Glutamatergic neuron (in vitro differentiated cells): ENCODE measurements at regions not wholly inside any gene's neighbourhood (a gene's known extent, or its start where the extent isn't known, plus 50 kb on each side); places are given as distances from the start of the nearest gene placed in this dataset.

ENCODE experiments used
- DNase-seq: peaks from one replicate; pipeline ENCODE4 v3.0.0; 2022
- H3K27ac Mint-ChIP-seq: one replicate; pipeline ENCODE4 v1.8.0; 2020; ENCODE audit warnings: mild to moderate bottlenecking, mixed read lengths, inconsistent platforms; ENCODE audit not compliant: unreplicated experiment
- H3K27me3 Mint-ChIP-seq: one replicate; pipeline ENCODE4 v1.8.0; 2020; ENCODE audit warnings: mild to moderate bottlenecking, moderate library complexity, mixed read lengths, inconsistent platforms; ENCODE audit not compliant: unreplicated experiment
- H3K36me3 Mint-ChIP-seq: one replicate; pipeline ENCODE4 v1.8.0; 2020; ENCODE audit warnings: mild to moderate bottlenecking, mixed read lengths, inconsistent platforms; ENCODE audit not compliant: unreplicated experiment
- H3K4me1 Mint-ChIP-seq: one replicate; pipeline ENCODE4 v1.8.0; 2020; ENCODE audit warnings: mild to moderate bottlenecking, low read depth, mixed read lengths, inconsistent platforms; ENCODE audit not compliant: unreplicated experiment
- H3K4me3 Mint-ChIP-seq: one replicate; pipeline ENCODE4 v1.8.0; 2020; ENCODE audit warnings: mild to moderate bottlenecking, mixed read lengths, inconsistent platforms; ENCODE audit not compliant: unreplicated experiment
- H3K9me3 Mint-ChIP-seq: one replicate; pipeline ENCODE4 v1.8.0; 2020; ENCODE audit warnings: mild to moderate bottlenecking, moderate library complexity, mixed read lengths, inconsistent platforms; ENCODE audit not compliant: unreplicated experiment
- TF ChIP-seq, protein P1 (sequence below): fragments of 200-600 bp; sonication (generic); IDR thresholded peaks from one replicate; pipeline ENCODE4 v1.5.0; 2021; ENCODE audit not compliant: partially characterized antibody, unreplicated experiment

DNA sequence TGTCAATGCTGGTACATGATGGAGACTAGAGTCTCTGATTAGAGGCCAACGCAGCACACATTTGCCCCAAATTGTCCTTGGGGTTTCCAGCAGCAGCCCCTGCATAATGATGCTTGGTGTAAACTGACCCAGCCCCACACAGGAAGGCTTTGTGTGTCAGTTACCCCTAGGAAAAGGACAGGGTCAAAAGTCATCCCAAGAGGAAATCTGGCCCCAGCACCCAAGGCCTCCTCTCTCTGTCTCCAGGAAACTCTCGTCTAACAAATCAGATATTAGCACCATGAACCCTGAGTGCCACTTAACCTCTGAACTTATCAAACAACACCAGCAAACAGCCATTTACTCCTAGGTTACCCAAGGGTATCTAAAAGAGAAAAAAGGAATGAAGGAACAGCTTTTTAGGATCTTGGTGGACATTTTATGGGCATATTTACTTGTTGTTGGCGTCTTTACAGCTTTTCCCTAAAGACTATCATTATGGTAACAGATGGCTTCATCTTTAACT lies 84.5 kb downstream of the PSMG1 start:
- TF ChIP-seq, protein P1, sequence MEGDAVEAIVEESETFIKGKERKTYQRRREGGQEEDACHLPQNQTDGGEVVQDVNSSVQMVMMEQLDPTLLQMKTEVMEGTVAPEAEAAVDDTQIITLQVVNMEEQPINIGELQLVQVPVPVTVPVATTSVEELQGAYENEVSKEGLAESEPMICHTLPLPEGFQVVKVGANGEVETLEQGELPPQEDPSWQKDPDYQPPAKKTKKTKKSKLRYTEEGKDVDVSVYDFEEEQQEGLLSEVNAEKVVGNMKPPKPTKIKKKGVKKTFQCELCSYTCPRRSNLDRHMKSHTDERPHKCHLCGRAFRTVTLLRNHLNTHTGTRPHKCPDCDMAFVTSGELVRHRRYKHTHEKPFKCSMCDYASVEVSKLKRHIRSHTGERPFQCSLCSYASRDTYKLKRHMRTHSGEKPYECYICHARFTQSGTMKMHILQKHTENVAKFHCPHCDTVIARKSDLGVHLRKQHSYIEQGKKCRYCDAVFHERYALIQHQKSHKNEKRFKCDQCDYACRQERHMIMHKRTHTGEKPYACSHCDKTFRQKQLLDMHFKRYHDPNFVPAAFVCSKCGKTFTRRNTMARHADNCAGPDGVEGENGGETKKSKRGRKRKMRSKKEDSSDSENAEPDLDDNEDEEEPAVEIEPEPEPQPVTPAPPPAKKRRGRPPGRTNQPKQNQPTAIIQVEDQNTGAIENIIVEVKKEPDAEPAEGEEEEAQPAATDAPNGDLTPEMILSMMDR, result no peak
- peaks cover 13% of the 10 kb centered on the region for H3K4me1 Mint-ChIP-seq
- H3K9me3 Mint-ChIP-seq, result peaks cover 5% of the 10 kb centered on the region
- H3K4me3 Mint-ChIP-seq, result peak overlapping the region; percentile 13
- DNase-seq, result no peak
- peaks cover 4% of the 10 kb centered on the region for H3K27me3 Mint-ChIP-seq
- H3K36me3 Mint-ChIP-seq, result no peaks in the 10 kb centered on the region
- H3K27ac Mint-ChIP-seq, result no peak overlapping the region

DNA sequence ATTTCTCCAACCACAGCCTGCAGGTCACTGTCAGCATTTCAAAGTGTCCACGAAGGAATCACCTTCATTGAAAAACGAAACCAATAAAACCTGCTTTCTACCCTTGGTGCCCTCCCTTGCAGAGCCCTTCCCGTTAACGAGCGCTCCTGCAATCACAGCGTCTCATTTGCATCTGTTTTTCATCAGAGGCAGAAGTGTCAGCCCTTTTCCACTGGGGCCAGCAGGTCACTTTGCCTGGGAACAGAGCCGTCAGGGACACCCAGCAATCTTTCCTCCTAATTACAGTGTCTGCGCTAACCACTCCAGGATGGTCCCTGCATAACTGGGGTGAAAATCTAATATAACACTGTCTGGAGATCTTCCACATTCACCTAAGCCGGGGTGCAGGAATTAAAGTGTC lies 85.3 kb downstream of the PSMG1 start:
- Mint-ChIP-seq H3K4me3 (peak overlapping the region; percentile 15), H3K36me3 (no peaks in the 10 kb centered on the region), H3K4me1 (peaks cover 13% of the 10 kb centered on the region), H3K27ac (peak overlapping the region; percentile 53), H3K27me3 (peaks cover 4% of the 10 kb centered on the region), H3K9me3 (peaks cover 5% of the 10 kb centered on the region)
- TF ChIP-seq, protein P1, result no peak
- no peak for DNase-seq

- DNase-seq, result no peak
- TF ChIP-seq, protein P1, result no peak
- Mint-ChIP-seq H3K4me3 (no peak overlapping the region), H3K36me3 (no peaks in the 10 kb centered on the region), H3K4me1 (peaks cover 13% of the 10 kb centered on the region), H3K27me3 (peaks cover 4% of the 10 kb centered on the region), H3K9me3 (peaks cover 5% of the 10 kb centered on the region), H3K27ac (peak overlapping the region; percentile 53)
Observed at GRCh38 chr21:39097335-39097861, 85.9 kb downstream of the PSMG1 start.

DNA sequence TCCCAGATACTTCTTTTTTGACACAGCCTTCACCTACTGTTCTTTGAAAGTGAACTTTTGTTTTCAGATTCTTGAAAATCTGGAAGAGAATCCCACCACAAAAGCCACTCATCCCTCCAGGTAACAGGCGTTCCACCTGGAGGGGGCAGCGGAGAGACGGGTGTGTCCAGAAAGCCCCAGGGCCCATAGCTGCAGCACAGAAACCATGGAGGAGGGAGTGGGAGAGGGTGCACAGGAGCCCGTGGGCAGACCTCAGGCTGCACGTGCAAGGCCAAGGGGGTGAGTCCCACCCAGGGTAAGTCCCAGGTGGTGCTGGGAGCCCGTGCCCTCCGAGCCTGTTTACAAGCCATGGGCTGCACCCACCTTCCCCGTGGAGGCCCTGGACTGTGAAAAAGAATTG lies 86.5 kb downstream of the PSMG1 start:
- Mint-ChIP-seq H3K27me3 (peaks cover 4% of the 10 kb centered on the region), H3K4me1 (peaks cover 13% of the 10 kb centered on the region), H3K36me3 (no peaks in the 10 kb centered on the region), H3K9me3 (peaks cover 5% of the 10 kb centered on the region), H3K4me3 (no peak overlapping the region), H3K27ac (no peak overlapping the region)
- TF ChIP-seq, protein P1, result no peak
- no peak for DNase-seq

GRCh38 chr21:39095681-39096080 lies 87.6 kb downstream of the PSMG1 start:
- no peak overlapping the region for H3K27ac Mint-ChIP-seq
- H3K36me3 Mint-ChIP-seq, result no peaks in the 10 kb centered on the region
- peaks cover 5% of the 10 kb centered on the region for H3K9me3 Mint-ChIP-seq

More at GRCh38 chr21:39095681-39096080, 87.6 kb downstream of the PSMG1 start:
- peaks cover 4% of the 10 kb centered on the region for H3K27me3 Mint-ChIP-seq
- H3K4me3 Mint-ChIP-seq, result no peak overlapping the region
- TF ChIP-seq, protein P1, result no peak
- DNase-seq, result no peak
- peaks cover 13% of the 10 kb centered on the region for H3K4me1 Mint-ChIP-seq
